Thymus (tissue), 11 donors: ENCODE measurements at regions not wholly inside any gene's neighbourhood (a gene's known extent, or its start where the extent isn't known, plus 50 kb on each side); places are given as distances from the start of the nearest gene placed in this dataset.
A peak's percentile ranks its signal among the peaks of the same experiment; 100 is the strongest.

Experiments used
- DNase-seq, 9 donors: peaks; one replicate each; pipeline ENCODE4 v3.0.0-alpha.2; 2013; ENCODE audit warnings: low spot score in 9 of 9, low read depth in 6 of 9, missing footprints in 1 of 9
- H3K27ac ChIP-seq, 2 donors: one replicate each; pipeline ENCODE4 v1.5.1; 2013; ENCODE audit warnings: control low read depth in 1 of 2, low read depth in 1 of 2, low read length in 1 of 2, mild to moderate bottlenecking in 1 of 2, moderate library complexity in 1 of 2
- H3K27me3 ChIP-seq, 2 donors: one replicate each; pipeline ENCODE4 v1.5.1; 2013; ENCODE audit warnings: low read length in 1 of 2; ENCODE audit not compliant: control insufficient read depth in 2 of 2, insufficient read depth in 1 of 2
- H3K36me3 ChIP-seq, 2 donors: one replicate each; pipeline ENCODE4 v1.5.1; 2013; ENCODE audit warnings: low read length in 1 of 2, mild to moderate bottlenecking in 1 of 2, moderate library complexity in 1 of 2; ENCODE audit not compliant: control insufficient read depth in 2 of 2, insufficient read depth in 2 of 2
- H3K4me1 ChIP-seq, 2 donors: one replicate each; pipeline ENCODE4 v1.5.1; 2013; ENCODE audit warnings: low read length in 2 of 2; ENCODE audit not compliant: control insufficient read depth in 2 of 2, insufficient read depth in 2 of 2
- H3K4me3 ChIP-seq, 2 donors: one replicate each; pipeline ENCODE4 v1.5.1; 2013; ENCODE audit warnings: low read length in 2 of 2, control low read depth in 1 of 2, mild to moderate bottlenecking in 1 of 2
- H3K9me3 ChIP-seq, 2 donors: one replicate each; pipeline ENCODE4 v1.5.1; 2013; ENCODE audit warnings: low read length in 1 of 2, mild to moderate bottlenecking in 1 of 2; ENCODE audit not compliant: control insufficient read depth in 2 of 2, insufficient read depth in 1 of 2
- WGBS: extraction: QIAGEN DNeasy Blood & Tissue Kit; methylation state at CpG from one replicate; pipeline ENCODE4 v1.1.7; 2013; 5-methylcytosine and 5-hydroxymethylcytosine counted together
- donor health status: healthy.

DNA sequence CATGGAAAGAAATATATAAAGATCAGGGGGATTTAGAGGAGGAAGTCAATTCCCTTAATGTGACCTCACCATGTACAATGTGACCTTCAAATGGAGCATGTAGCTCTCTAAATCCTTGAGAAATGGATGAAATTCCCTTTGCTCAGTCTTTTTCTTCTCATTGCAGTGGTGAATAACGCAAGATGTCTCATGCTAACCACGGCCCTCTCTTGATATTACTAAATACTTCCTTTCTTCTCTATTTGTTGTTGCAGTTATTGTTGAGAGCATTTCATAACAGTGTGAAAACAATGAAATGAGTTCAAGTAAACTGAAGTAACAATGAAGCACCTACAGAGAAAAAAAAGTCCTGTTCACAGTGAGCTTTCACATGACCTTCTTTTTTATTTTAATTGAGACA is 55.6 kb downstream of the ZNF281 start:
- H3K27me3 ChIP-seq, result no peaks in the 10 kb centered on the region
- H3K4me1 ChIP-seq, result peaks cover 4 to 16% of the 10 kb centered on the region in 2 donors
- WGBS, result 89% methylated on average over 2 of the region's 2 CpGs
- no peaks in the 10 kb centered on the region for H3K36me3 ChIP-seq
- H3K9me3 ChIP-seq, result no peaks in the 10 kb centered on the region
- DNase-seq, result no peak
- H3K4me3 ChIP-seq, result no peak overlapping the region
- H3K27ac ChIP-seq, result no peak overlapping the region

DNA sequence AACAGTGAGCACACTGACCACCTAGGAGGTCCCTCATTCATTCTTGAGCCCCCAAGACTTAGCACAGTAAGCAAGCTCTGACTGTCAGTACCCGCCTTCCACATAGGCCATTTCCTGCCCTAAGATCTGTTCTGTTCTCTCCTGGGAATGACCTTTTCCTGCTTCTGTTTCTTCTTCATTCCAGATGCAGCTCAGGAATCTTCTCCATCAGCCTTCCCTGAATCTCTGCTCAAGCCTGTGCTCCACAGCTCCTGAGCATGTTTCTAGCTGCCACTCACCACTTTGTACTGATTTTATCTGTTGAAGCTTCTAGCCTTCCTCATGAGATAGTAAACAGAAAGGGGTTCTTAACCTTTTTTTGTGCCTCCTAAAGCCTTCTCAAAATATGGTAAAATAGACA is 56.6 kb downstream of the ZNF281 start:
- H3K36me3 ChIP-seq, result no peaks in the 10 kb centered on the region
- 95% methylated on average over 1 of the region's 1 CpG for WGBS
- H3K4me3 ChIP-seq, result no peak overlapping the region
- DNase-seq, result no peak
- peaks cover 4 to 16% of the 10 kb centered on the region in 2 donors for H3K4me1 ChIP-seq
- H3K27ac ChIP-seq, result no peak overlapping the region
- no peaks in the 10 kb centered on the region for H3K27me3 ChIP-seq
- no peaks in the 10 kb centered on the region for H3K9me3 ChIP-seq

DNA sequence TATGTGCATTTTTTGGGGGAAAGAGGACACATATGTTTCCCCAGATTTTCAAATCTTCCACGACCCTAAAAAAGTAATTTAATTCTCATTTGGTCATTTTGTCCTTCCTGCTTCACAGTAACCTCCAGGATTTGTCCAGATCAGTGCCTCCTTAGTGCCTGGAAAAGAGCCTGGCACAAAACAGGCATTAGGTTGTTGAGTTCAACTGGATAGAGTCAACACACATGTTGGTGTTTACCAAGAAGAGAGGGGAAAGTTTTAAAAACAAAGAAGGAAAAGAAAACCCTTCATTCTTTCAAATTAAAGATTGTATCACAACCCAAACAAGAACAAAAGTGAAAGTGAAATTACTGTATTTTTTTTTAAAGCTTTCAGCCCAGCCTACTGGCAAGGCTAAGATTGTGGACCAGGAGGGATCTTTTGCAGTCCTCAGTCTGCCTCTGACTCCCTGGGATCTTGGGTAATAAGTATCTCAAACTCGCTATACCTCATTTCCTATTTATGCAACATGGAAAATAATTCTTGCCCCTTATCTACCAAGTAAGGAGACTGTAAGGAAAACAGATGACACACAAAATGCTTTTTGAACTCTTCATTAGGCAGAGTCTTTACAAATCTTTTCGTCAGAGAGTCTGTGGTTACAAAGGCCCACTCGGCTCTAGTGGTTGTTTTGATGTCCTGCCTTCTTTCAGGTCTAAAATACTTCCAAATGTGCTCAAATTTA is 57.8 kb downstream of the ZNF281 start:
- WGBS, result 15% methylated on average over 4 of the region's 4 CpGs
- no peaks in the 10 kb centered on the region for H3K9me3 ChIP-seq
- H3K27ac ChIP-seq, result peak overlapping the region; percentile 30 to 31
- DNase-seq, result peak in 3 of 9 donors; percentile 19 to 57 (median 33)
- no peak overlapping the region for H3K4me3 ChIP-seq
- no peaks in the 10 kb centered on the region for H3K27me3 ChIP-seq
- peaks cover 4 to 16% of the 10 kb centered on the region in 2 donors for H3K4me1 ChIP-seq
- no peaks in the 10 kb centered on the region for H3K36me3 ChIP-seq

DNA sequence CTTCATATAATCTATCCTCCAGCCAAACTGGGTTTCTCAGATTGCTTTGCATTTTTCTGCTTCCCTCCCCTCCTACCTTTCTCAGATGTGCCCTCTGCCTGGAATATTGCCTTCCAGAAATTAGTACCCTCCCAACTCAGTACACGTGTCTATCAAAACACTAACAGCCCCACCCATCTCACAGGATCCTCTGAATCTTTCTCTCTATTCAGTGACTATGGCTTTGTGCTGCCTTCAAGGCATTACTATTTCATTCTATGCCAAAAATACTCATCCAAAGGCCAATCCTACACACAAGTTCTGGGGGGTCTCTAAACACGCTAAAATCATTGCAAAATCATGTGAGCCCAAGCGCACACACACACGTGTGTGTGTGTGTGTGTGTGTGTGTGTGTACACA is 58.4 kb downstream of the ZNF281 start:
- H3K4me1 ChIP-seq, result peaks cover 4 to 16% of the 10 kb centered on the region in 2 donors
- no peaks in the 10 kb centered on the region for H3K36me3 ChIP-seq
- DNase-seq, result no peak
- WGBS, result 93% methylated on average over 4 of the region's 4 CpGs
- H3K27me3 ChIP-seq, result no peaks in the 10 kb centered on the region
- no peak overlapping the region for H3K27ac ChIP-seq
- no peaks in the 10 kb centered on the region for H3K9me3 ChIP-seq
- H3K4me3 ChIP-seq, result no peak overlapping the region

DNA sequence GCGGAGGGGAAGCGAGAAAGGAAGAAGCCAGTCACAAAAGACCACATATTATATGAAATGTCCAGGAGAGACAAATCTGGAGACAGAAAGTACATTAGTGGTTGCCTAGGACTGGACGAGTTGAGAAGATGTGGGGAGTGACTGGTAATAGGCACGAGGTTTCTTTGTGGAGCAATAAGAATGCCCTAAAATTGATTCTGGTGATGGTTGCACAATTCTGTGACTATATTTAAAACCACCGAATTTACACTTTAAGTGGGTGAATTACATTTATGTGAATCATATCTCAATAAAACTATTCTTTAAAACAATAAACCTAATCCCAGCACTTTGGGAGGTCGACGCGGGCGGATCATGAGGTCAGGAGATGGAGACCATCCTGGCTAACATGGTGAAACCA is 63.1 kb downstream of the ZNF281 start:
- WGBS, result 99% methylated on average over 9 of the region's 9 CpGs
- Histone ChIP-seq H3K4me3 (no peak overlapping the region), H3K27ac (no peak overlapping the region), H3K9me3 (no peaks in the 10 kb centered on the region), H3K27me3 (no peaks in the 10 kb centered on the region), H3K36me3 (no peaks in the 10 kb centered on the region), H3K4me1 (peaks cover 2 to 8% of the 10 kb centered on the region in 2 donors)
- no peak for DNase-seq

DNA sequence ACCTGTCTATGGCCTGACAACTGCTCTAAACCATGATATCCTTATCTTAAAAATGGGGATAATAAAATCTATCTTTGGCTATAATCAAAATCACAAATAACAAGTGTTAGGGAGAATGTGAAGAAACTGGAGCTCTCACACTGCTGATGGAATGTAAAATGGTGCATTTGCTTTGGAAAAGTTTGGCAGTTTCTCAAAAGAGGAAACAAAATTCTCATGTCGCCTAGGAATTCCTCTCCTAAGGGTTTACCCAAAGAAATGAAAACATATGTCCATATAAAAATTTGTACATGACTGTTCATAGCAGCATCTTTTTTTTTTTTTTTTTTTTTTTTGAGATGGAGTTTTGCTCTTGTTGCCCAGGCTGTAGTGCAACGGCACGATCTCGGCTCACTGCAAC is 64.3 kb downstream of the ZNF281 start:
- WGBS, result 99% methylated on average over 4 of the region's 4 CpGs

DNA sequence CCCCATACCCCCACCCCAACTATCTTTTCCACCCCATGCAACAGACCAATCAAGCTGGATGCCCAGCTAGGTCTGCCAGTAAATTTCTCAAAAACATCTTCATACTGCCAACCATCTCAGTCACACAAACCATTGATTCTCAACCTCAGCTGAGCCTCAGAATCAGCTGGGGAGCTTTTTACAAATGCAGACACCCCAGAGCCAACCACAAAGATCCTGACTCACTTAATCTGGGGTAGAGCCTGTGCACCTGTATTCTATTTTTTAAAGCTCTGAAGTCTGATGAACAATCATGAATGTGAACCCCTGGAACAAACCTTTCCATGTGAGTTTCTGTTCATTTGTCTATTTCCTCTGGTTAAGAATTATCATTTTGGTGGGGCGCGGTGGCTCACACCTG is 66.0 kb downstream of the ZNF281 start:
- no peak overlapping the region for H3K27ac ChIP-seq
- no peaks in the 10 kb centered on the region for H3K27me3 ChIP-seq
- no peak overlapping the region for H3K4me3 ChIP-seq
- H3K36me3 ChIP-seq, result no peaks in the 10 kb centered on the region
- DNase-seq, result peak in 2 of 9 donors; percentile 46 to 61
- H3K4me1 ChIP-seq, result peaks cover 0 to 3% of the 10 kb centered on the region in 2 donors
- no peaks in the 10 kb centered on the region for H3K9me3 ChIP-seq
- WGBS, result 94% methylated on average over 2 of the region's 2 CpGs

More for the DNA sequence above, 64.3 kb downstream of the ZNF281 start:
- peaks cover 0 to 3% of the 10 kb centered on the region in 2 donors for H3K4me1 ChIP-seq
- H3K36me3 ChIP-seq, result no peaks in the 10 kb centered on the region
- H3K4me3 ChIP-seq, result no peak overlapping the region
- H3K9me3 ChIP-seq, result no peaks in the 10 kb centered on the region
- no peak overlapping the region for H3K27ac ChIP-seq
- no peak for DNase-seq
- no peaks in the 10 kb centered on the region for H3K27me3 ChIP-seq

DNA sequence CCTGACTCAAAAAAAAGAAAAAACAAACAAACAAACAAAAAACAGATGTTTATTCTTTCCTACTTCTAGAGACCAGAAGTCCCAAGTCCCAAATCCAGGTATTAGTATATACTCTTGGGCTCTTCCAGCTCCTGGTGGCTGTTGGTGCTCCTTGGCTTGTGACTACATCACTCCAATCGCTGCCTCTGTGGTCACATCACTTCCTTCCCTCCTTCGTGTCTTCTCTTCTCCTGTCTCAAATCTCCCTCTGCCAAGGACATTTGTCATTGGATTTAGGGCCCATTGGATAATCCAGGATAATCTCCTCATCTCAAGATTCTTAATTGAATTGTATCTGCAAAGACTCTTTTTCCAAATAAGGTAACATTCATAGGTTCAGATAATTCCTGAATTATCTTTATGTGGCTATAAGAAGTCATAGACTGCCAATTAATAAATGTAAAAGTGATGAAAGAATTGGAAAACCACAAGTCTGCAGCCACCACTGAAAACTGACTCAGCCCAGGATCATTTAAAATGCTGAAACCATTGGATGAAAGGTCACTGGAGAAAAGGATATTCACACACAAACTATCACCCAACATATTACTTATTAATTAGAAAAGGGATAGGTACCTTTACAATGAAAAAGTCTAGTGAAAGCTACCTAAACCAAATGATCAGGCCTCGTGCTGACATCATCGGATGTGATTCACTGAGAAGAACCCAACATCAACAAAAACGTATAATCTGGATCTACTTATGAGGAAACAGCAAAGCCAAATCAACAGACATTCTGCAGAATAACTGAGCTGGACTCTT is 67.1 kb downstream of the ZNF281 start:
- Histone ChIP-seq H3K27ac (no peak overlapping the region), H3K27me3 (no peaks in the 10 kb centered on the region), H3K4me1 (peaks cover 0 to 7% of the 10 kb centered on the region in 2 donors), H3K9me3 (no peaks in the 10 kb centered on the region), H3K4me3 (no peak overlapping the region), H3K36me3 (no peaks in the 10 kb centered on the region)
- WGBS, result 67% methylated on average over 5 of the region's 5 CpGs
- no peak for DNase-seq

DNA sequence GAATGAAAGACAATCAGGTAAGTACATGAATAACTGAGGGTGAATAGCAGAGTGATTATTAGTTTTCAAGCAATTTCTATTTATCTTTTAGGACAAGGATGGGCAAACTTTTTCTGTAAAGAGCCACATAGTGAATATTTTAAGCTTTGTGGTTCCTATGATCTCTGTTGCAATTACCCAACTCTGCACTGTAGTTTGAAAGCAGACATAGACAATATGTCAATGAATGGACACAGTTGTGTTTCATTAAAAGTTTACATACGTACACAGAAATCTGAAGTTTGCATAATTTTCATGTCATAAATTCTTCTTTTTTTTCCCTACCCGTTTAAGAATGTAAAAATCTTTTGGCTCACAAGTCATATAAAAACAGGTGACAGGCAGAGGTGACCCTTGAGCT is 71.4 kb downstream of the ZNF281 start:
- 92% methylated on average over 2 of the region's 2 CpGs for whole genome bisulfite sequencing
- Histone ChIP-seq H3K9me3 (no peaks in the 10 kb centered on the region), H3K27ac (peak overlapping the region in 1 of 2 donors; percentile 34), H3K4me1 (peaks cover 4 to 9% of the 10 kb centered on the region in 2 donors), H3K27me3 (no peaks in the 10 kb centered on the region), H3K36me3 (no peaks in the 10 kb centered on the region), H3K4me3 (no peak overlapping the region)
- DNase-seq, result no peak
